HCT116 (cell line): ENCODE measurements at regions not wholly inside any gene's neighbourhood (a gene's known extent, or its start where the extent isn't known, plus 50 kb on each side); places are given as distances from the start of the nearest gene placed in this dataset.

Experiments
- ATAC-seq: fragments of 200-7000 bp; cut with Tn5 transposase; 2 replicates; pipeline ENCODE4 v1.9.1; 2020; ENCODE audit warnings: mild to moderate bottlenecking, moderate library complexity
- BruUV-seq: library from RNA; stranded (reverse); fragments of 400-500 nt; replicated peaks from 2 replicates; lab custom pipeline; 2021; lab: Mats Ljungman, UMichigan
- CTCF ChIA-PET: fragments of 300-600 bp; sonication (Branson Sonifier 250); formaldehyde crosslinking; loops from one replicate; lab custom pipeline; 2021; ENCODE audit warnings: antibody characterized with exemption; lab: Charles Lee
- POLR2A ChIA-PET: fragments of 300-600, 350-600 bp; sonication (Branson Sonifier 250); formaldehyde crosslinking; loops from one replicate; lab custom pipeline; 2021; ENCODE audit warnings: antibody characterized with exemption; lab: Charles Lee
- RAD21 ChIA-PET, 2 experiments: fragments of 300-600 bp; sonication (Branson Sonifier 250); formaldehyde crosslinking; loops; one replicate each; lab custom pipeline; 2023; ENCODE audit warnings: low total read pairs in 2 of 2; ENCODE audit not compliant: uncharacterized antibody in 2 of 2, unreplicated experiment in 2 of 2, low non-redundant PET in 1 of 2; lab: Charles Lee
- DNase-seq: peaks from one replicate; pipeline ENCODE4 v3.0.0-alpha.2; 2010; ENCODE audit warnings: low read depth, low spot score
- H2AFZ ChIP-seq: fragments of 200-600 bp; shearing (Covaris generic), sonication (generic); 2 replicates; pipeline ENCODE4 v1.6.1; 2017; ENCODE audit warnings: low read depth, mixed run types, mixed read lengths, antibody characterized with exemption, low read length; ENCODE audit not compliant: poor library complexity, severe bottlenecking
- H3K27ac ChIP-seq: 2 replicates; pipeline ENCODE4 v1.5.1; 2012; ENCODE audit warnings: low read depth, low read length
- H3K27me3 ChIP-seq: fragments of 200-600 bp; sonication (generic); 2 replicates; pipeline ENCODE4 v1.6.1; 2016; ENCODE audit warnings: mixed run types, low read length, mixed read lengths; ENCODE audit not compliant: insufficient read depth
- H3K36me3 ChIP-seq, 2 experiments: fragments of 200-500 bp in 1 of 2; fragments of 200-600 bp in 1 of 2; sonication (Bioruptor generic) in 1 of 2; sonication (generic) in 1 of 2; 2 replicates each; pipeline versions ENCODE4 v1.5.1 to v1.6.1; 2014 to 2016; ENCODE audit warnings: low read length in 2 of 2, inconsistent platforms in 1 of 2, mixed read lengths in 1 of 2, mixed run types in 1 of 2; ENCODE audit not compliant: insufficient read depth in 2 of 2, control insufficient read depth in 1 of 2
- H3K4me1 ChIP-seq, 2 experiments: fragments of 200-600 bp in 1 of 2; sonication (generic) in 1 of 2; 2 replicates each; pipeline versions ENCODE4 v1.5.1 to v1.6.1; 2012 to 2017; ENCODE audit warnings: low read length in 2 of 2, inconsistent platforms in 1 of 2, mild to moderate bottlenecking in 1 of 2, mixed read lengths in 1 of 2, mixed run types in 1 of 2, moderate library complexity in 1 of 2; ENCODE audit not compliant: insufficient read depth in 2 of 2, control insufficient read depth in 1 of 2
- H3K4me2 ChIP-seq: fragments of 200-600 bp; sonication (generic); 2 replicates; pipeline ENCODE4 v1.6.1; 2017; ENCODE audit warnings: mixed run types, low read length, mixed read lengths
- H3K4me3 ChIP-seq, 2 experiments: fragments of 200-600 bp in 1 of 2; sonication (generic) in 1 of 2; replicated peaks in 1 of 2; 2 replicates each; pipeline ENCODE4 v1.5.1; 2011 to 2016; ENCODE audit warnings: low read length in 2 of 2, control low read depth in 1 of 2, low read depth in 1 of 2, mild to moderate bottlenecking in 1 of 2, mixed read lengths in 1 of 2, mixed run types in 1 of 2
- H3K79me2 ChIP-seq: fragments of 200-600 bp; sonication (generic); 2 replicates; pipeline ENCODE4 v1.6.1; 2017; ENCODE audit warnings: mild to moderate bottlenecking, mixed run types, low read length, moderate library complexity, mixed read lengths; ENCODE audit not compliant: insufficient read depth
- H3K9ac ChIP-seq: fragments of 200-600 bp; sonication (generic); 2 replicates; pipeline ENCODE4 v1.6.1; 2016; ENCODE audit warnings: low read length, mixed read lengths
- H3K9me2 ChIP-seq: fragments of 200-600 bp; sonication (generic), shearing (Covaris generic); 2 replicates; pipeline ENCODE4 v1.6.1; 2017; ENCODE audit warnings: mixed run types, mild to moderate bottlenecking, moderate library complexity; ENCODE audit not compliant: insufficient read depth
- H3K9me3 ChIP-seq, 2 experiments: fragments of 200-500 bp in 1 of 2; fragments of 200-600 bp in 1 of 2; sonication (Bioruptor generic) in 1 of 2; sonication (generic) in 1 of 2; 2 replicates each; pipeline ENCODE4 v1.6.1; 2014 to 2017; ENCODE audit warnings: low read length in 2 of 2, mixed read lengths in 2 of 2, inconsistent platforms in 1 of 2, low read depth in 1 of 2, mild to moderate bottlenecking in 1 of 2, mixed run types in 1 of 2, moderate library complexity in 1 of 2; ENCODE audit not compliant: control insufficient read depth in 1 of 2, insufficient read depth in 1 of 2
- H4K20me1 ChIP-seq: fragments of 200-600 bp; sonication (generic), shearing (Covaris generic); 2 replicates; pipeline ENCODE4 v1.6.1; 2017; ENCODE audit warnings: mixed run types, mild to moderate bottlenecking, moderate library complexity; ENCODE audit not compliant: insufficient read depth
- ELF1 ChIP-seq: IDR thresholded peaks from 2 replicates; pipeline ENCODE4 v1.6.1; 2012; ENCODE audit warnings: low read depth, borderline replicate concordance
- EZH2phosphoT487 ChIP-seq: fragments of 200-600 bp; IDR thresholded peaks from 2 replicates; pipeline ENCODE4 v1.6.1; 2018; ENCODE audit warnings: antibody characterized with exemption, borderline replicate concordance
- FOSL1 ChIP-seq: IDR thresholded peaks from 2 replicates; pipeline ENCODE4 v1.6.1; 2012; ENCODE audit warnings: low read depth
- JUND ChIP-seq: IDR thresholded peaks from 2 replicates; pipeline ENCODE4 v1.6.1; 2012
- RAD21 ChIP-seq: IDR thresholded peaks from 2 replicates; pipeline ENCODE4 v1.6.1; 2012; ENCODE audit warnings: low read depth, mild to moderate bottlenecking
- SIN3A ChIP-seq: IDR thresholded peaks from 2 replicates; pipeline ENCODE4 v1.6.1; 2012; ENCODE audit warnings: low read depth
- intact Hi-C: fragments of 100-400 bp; cut with micrococcal nuclease; formaldehyde crosslinking; loops from 2 replicates; pipeline ENCODE4 v1.10.0; 2022

DNA sequence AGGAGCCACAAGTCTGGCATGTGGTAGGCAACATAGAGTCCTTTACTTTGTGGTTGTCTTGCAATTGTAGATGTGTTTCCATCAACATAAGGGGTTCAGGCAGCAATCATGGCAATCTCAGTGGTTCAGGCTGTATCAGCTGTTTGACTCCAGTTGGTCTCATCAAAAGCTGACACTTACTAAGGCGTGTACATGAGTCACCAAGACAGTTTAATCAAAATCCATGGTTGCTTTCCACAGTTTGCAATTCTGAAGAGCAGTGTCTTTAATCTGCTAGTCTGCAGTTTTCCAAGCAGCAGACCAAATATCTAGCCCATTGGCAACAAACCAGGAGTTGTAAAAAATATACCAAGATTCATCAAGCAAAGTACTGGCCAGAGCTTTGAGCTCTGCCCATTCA is 210.2 kb downstream of the MDFIC start:
- Histone ChIP-seq H3K4me3 (no peak overlapping the region), H3K9ac (no peak overlapping the region), H3K9me2 (no peaks in the 10 kb centered on the region), H3K27ac (no peak overlapping the region), H3K9me3 (no peaks in the 10 kb centered on the region), H3K36me3 (no peaks in the 10 kb centered on the region), H3K79me2 (no peaks in the 10 kb centered on the region), H3K4me2 (no peak overlapping the region), H4K20me1 (no peaks in the 10 kb centered on the region)
- CTCF ChIA-PET = no interaction called here
- ATAC-seq (no peak), DNase-seq (no peak)
- RAD21 ChIA-PET = no interaction called here
- no TSS peak for BruUV-seq
- intact Hi-C loops = no loop called here
- POLR2A ChIA-PET = no interaction called here
- TF ChIP-seq JUND (no peak), FOSL1 (no peak), SIN3A (no peak)
- TF ChIP-seq, all 23 proteins: peak for 0
- no peak overlapping the region for H2AFZ ChIP-seq
- no peaks in the 10 kb centered on the region for H3K4me1 ChIP-seq
- H3K27me3 ChIP-seq = no peaks in the 10 kb centered on the region

- no peaks in the 10 kb centered on the region for H3K9me2 ChIP-seq
- CTCF ChIA-PET = no interaction called here
- H3K4me2 ChIP-seq = no peak overlapping the region
- H3K9ac ChIP-seq = no peak overlapping the region
- H3K27ac ChIP-seq = no peak overlapping the region
- H3K9me3 ChIP-seq = no peaks in the 10 kb centered on the region
- H3K36me3 ChIP-seq = no peaks in the 10 kb centered on the region
- no peaks in the 10 kb centered on the region for H3K4me1 ChIP-seq
- peak overlapping the region; percentile 41 for H2AFZ ChIP-seq
- POLR2A ChIA-PET = no interaction called here
- no peak for ATAC-seq
- no TSS peak for BruUV-seq
- no peaks in the 10 kb centered on the region for H4K20me1 ChIP-seq
- intact Hi-C loops = no loop called here
- TF ChIP-seq EZH2phosphoT487 (no peak), RAD21 (no peak), ELF1 (no peak)
- RAD21 ChIA-PET = no interaction called here
- no peak for DNase-seq
- H3K79me2 ChIP-seq = no peaks in the 10 kb centered on the region
- no peaks in the 10 kb centered on the region for H3K27me3 ChIP-seq
- H3K4me3 ChIP-seq = no peak overlapping the region
Observed at GRCh38 chr7:115128154-115128553, 206.3 kb downstream of the MDFIC start.
